HEK293T (cell line): ENCODE measurements at regions not wholly inside any gene's neighbourhood (a gene's known extent, or its start where the extent isn't known, plus 50 kb on each side); places are given as distances from the start of the nearest gene placed in this dataset.

Experiments used
- ARNT ChIP-seq: fragments of 450-650 bp; IDR thresholded peaks from 2 replicates; pipeline ENCODE4 v1.6.1; 2017; ENCODE audit warnings: mild to moderate bottlenecking
- ELF4 ChIP-seq: fragments of 450-650 bp; IDR thresholded peaks from 2 replicates; pipeline ENCODE4 v1.6.1; 2017; ENCODE audit warnings: antibody characterized with exemption
- FOXM1 ChIP-seq: fragments of 450-650 bp; IDR thresholded peaks from 2 replicates; pipeline ENCODE4 v1.6.1; 2017; ENCODE audit warnings: mild to moderate bottlenecking, borderline replicate concordance
- HDGF ChIP-seq: fragments of 450-650 bp; IDR thresholded peaks from 2 replicates; pipeline ENCODE4 v1.6.1; 2017; ENCODE audit warnings: antibody characterized with exemption, borderline replicate concordance
- SUZ12 ChIP-seq: fragments of 450-650 bp; IDR thresholded peaks from 2 replicates; pipeline ENCODE4 v1.6.1; 2016; ENCODE audit warnings: mild to moderate bottlenecking
- TARDBP ChIP-seq: fragments of 450-650 bp; IDR thresholded peaks from 2 replicates; pipeline ENCODE4 v1.6.1; 2016

GRCh38 chr2:12202313-12203075, 456.1 kb downstream of the LPIN1 start:
- TF ChIP-seq ELF4 = no peak
- no peak for TF ChIP-seq FOXM1
- TF ChIP-seq HDGF = no peak
- TF ChIP-seq SUZ12 = no peak
- TF ChIP-seq TARDBP = no peak
- no peak for TF ChIP-seq ARNT
